Gastrocnemius medialis (tissue), 4 donors: ENCODE measurements at regions not wholly inside any gene's neighbourhood (a gene's known extent, or its start where the extent isn't known, plus 50 kb on each side); places are given as distances from the start of the nearest gene placed in this dataset.
"Not testable (repeated sequence)": the region's sequence is repeated elsewhere in the genome, so short reads cannot be mapped to it uniquely, and the experiment has no call there.

Experiments used
- ATAC-seq, 2 donors: fragments of 150-250 bp; one replicate each; pipeline ENCODE4 v1.9.1; 2016
- DNase-seq, 2 donors: peaks; one replicate each; pipeline ENCODE4 v3.0.0-alpha.2; 2019
- H3K27ac ChIP-seq, 4 donors: fragments of 200-600 bp; sonication (generic); 1 replicate in 1 of 4; 2 replicates in 3 of 4; pipeline ENCODE4 v1.5.1; 2016 to 2018; ENCODE audit warnings: mild to moderate bottlenecking in 2 of 4, moderate library complexity in 1 of 4
- H3K27me3 ChIP-seq, 3 donors: fragments of 200-600 bp; sonication (generic) in 2 of 3; 1 replicate in 1 of 3; 2 replicates in 2 of 3; pipeline versions ENCODE4 v1.5.1 to v1.6.0; 2016 to 2019; ENCODE audit warnings: mild to moderate bottlenecking in 1 of 3, moderate library complexity in 1 of 3
- H3K36me3 ChIP-seq, 2 donors: fragments of 200-600 bp; sonication (generic) in 1 of 2; one replicate each; pipeline ENCODE4 v1.5.1; 2017 to 2018
- H3K4me1 ChIP-seq, 2 donors: fragments of 200-600 bp; sonication (generic) in 1 of 2; one replicate each; pipeline ENCODE4 v1.5.1; 2016 to 2017; ENCODE audit warnings: mild to moderate bottlenecking in 2 of 2
- H3K4me3 ChIP-seq, 4 donors: fragments of 200-600 bp; sonication (generic) in 3 of 4; 1 replicate in 1 of 4; 2 replicates in 3 of 4; pipeline ENCODE4 v1.5.1; 2016 to 2019; ENCODE audit warnings: mild to moderate bottlenecking in 2 of 4
- H3K9me3 ChIP-seq, 3 donors: fragments of 200-600 bp; sonication (generic) in 2 of 3; 1 replicate in 1 of 3; 2 replicates in 2 of 3; pipeline ENCODE4 v1.5.1; 2016 to 2019
- CTCF ChIP-seq, 5 experiments: fragments of 450-650 bp in 3 of 5; fragments of 200-600 bp in 2 of 5; sonication (generic) in 2 of 5; IDR thresholded peaks in 4 of 5; conservative IDR thresholded peaks in 1 of 5; 1 replicate in 4 of 5; 2 replicates in 1 of 5; pipeline ENCODE4 v1.5.1; 2016 to 2019; ENCODE audit warnings: antibody characterized with exemption in 5 of 5, mild to moderate bottlenecking in 3 of 5, moderate library complexity in 3 of 5
- POLR2A ChIP-seq, 2 donors: fragments of 450-650 bp; IDR thresholded peaks; one replicate each; pipeline ENCODE4 v1.6.1; 2017; ENCODE audit warnings: antibody characterized with exemption in 2 of 2, mild to moderate bottlenecking in 2 of 2, moderate library complexity in 2 of 2
- in situ Hi-C, 4 donors: fragments of 200-750 bp; cut with MboI; loops; one replicate each; pipeline versions ENCODE4 v1.15.0 to v1.8.0; 2017; ENCODE audit warnings: low sequenced_read_pairs in 4 of 4
- intact Hi-C: fragments of 100-400 bp; cut with DNase I; formaldehyde crosslinking; loops from one replicate; pipeline ENCODE4 v1.15.1; 2023; ENCODE audit warnings: low total_unique reads

- ATAC-seq (peak; percentile 53 to 54), DNase-seq (peak; percentile 82 to 93)
- Histone ChIP-seq H3K9me3 (no peaks in the 10 kb centered on the region), H3K27me3 (no peaks in the 10 kb centered on the region), H3K4me3 (no peak overlapping the region), H3K36me3 (no peaks in the 10 kb centered on the region), H3K4me1 (peaks cover 62 to 65% of the 10 kb centered on the region in 2 donors), H3K27ac (peak overlapping the region; percentile 90 to 96 (median 93))
- intact Hi-C loops (loop anchor here (5.0 kb wide), 1 partner anchor 86 kb away; no protein-coding TSS in a partner anchor), in situ Hi-C loops (loop anchor here in 2 of 4 donors (5.0 kb wide), 1 partner anchor 66 kb away; no protein-coding TSS in a partner anchor)
- peak in 1 of 5 experiments; percentile 11 for TF ChIP-seq CTCF (IDR thresholded peaks at IDR 0.05 in 4 of 5, conservative IDR thresholded peaks at IDR 0.05 in 1 of 5)
- peak; percentile 45 to 63 for TF ChIP-seq POLR2A (IDR thresholded peaks at IDR 0.05)
These were observed 184.6 kb upstream of the JUN start for GRCh38 chr1:58968360-58968952.

- H3K27ac ChIP-seq, result peak overlapping the region; percentile 90 to 96 (median 93)
- not testable (repeated sequence) for H3K9me3 ChIP-seq, DNase-seq, H3K36me3 ChIP-seq, H3K27me3 ChIP-seq, H3K4me3 ChIP-seq, ATAC-seq
- peaks cover 65% of the 10 kb centered on the region in 2 donors for H3K4me1 ChIP-seq
- intact Hi-C loops, result loop anchor here (5.0 kb wide), 1 partner anchor 87 kb away; no protein-coding TSS in a partner anchor
- in situ Hi-C loops, result loop anchor here in 2 of 4 donors (5.0 kb wide), 1 partner anchor 67 kb away; no protein-coding TSS in a partner anchor
These were observed 185.3 kb upstream of the JUN start for GRCh38 chr1:58969176-58969575.

GRCh38 chr1:58971629-58972140, 187.8 kb upstream of the JUN start:
- no peaks in the 10 kb centered on the region for H3K9me3 ChIP-seq
- H3K4me3 ChIP-seq, result no peak overlapping the region
- DNase-seq (peak; percentile 94 to 97), ATAC-seq (peak; percentile 78 to 85)
- H3K27ac ChIP-seq, result peak overlapping the region; percentile 90 to 96 (median 93)
- in situ Hi-C loops (loop anchor here in 2 of 4 donors (5.0 to 10.0 kb wide), 2 partner anchors 166 to 323 kb away; partner anchors contain the start of gene FGGY (in 1 of the 2)), intact Hi-C loops (loop anchor here (1.0 to 5.0 kb wide), 4 partner anchors 49 to 716 kb away; no protein-coding TSS in a partner anchor)
- TF ChIP-seq CTCF (IDR thresholded peaks at IDR 0.05 in 4 of 5, conservative IDR thresholded peaks at IDR 0.05 in 1 of 5) (peak in 1 of 5 experiments; percentile 45), POLR2A (IDR thresholded peaks at IDR 0.05) (peak; percentile 46 to 70)
- H3K4me1 ChIP-seq, result peaks cover 44 to 46% of the 10 kb centered on the region in 2 donors
- H3K27me3 ChIP-seq, result no peaks in the 10 kb centered on the region
- no peaks in the 10 kb centered on the region for H3K36me3 ChIP-seq

GRCh38 chr1:58975888-58976287, 192.0 kb upstream of the JUN start:
- H3K27me3 ChIP-seq, result no peaks in the 10 kb centered on the region
- in situ Hi-C loops (loop anchor here in 1 of 4 donors (10.0 kb wide), 1 partner anchor 319 kb away; the partner anchor contains the start of gene FGGY), intact Hi-C loops (no loop called here)
- peaks cover 16 to 24% of the 10 kb centered on the region in 2 donors for H3K4me1 ChIP-seq
- no peak overlapping the region for H3K4me3 ChIP-seq
- ATAC-seq (no peak), DNase-seq (no peak)
- H3K36me3 ChIP-seq, result no peaks in the 10 kb centered on the region
- H3K9me3 ChIP-seq, result no peaks in the 10 kb centered on the region
- TF ChIP-seq CTCF (IDR thresholded peaks at IDR 0.05 in 4 of 5, conservative IDR thresholded peaks at IDR 0.05 in 1 of 5) (no peak), POLR2A (IDR thresholded peaks at IDR 0.05) (no peak)
- H3K27ac ChIP-seq, result no peak overlapping the region

GRCh38 chr1:58976294-58976693, 192.4 kb upstream of the JUN start:
- DNase-seq, result no peak
- no peak overlapping the region for H3K4me3 ChIP-seq
- H3K9me3 ChIP-seq, result no peaks in the 10 kb centered on the region
- H3K27ac ChIP-seq, result no peak overlapping the region
- peaks cover 13 to 20% of the 10 kb centered on the region in 2 donors for H3K4me1 ChIP-seq
- ATAC-seq, result no peak
- H3K36me3 ChIP-seq, result no peaks in the 10 kb centered on the region
- intact Hi-C loops (no loop called here), in situ Hi-C loops (loop anchor here in 1 of 4 donors (10.0 kb wide), 1 partner anchor 319 kb away; the partner anchor contains the start of gene FGGY)
- no peak for TF ChIP-seq POLR2A (IDR thresholded peaks at IDR 0.05)
- no peak for TF ChIP-seq CTCF (IDR thresholded peaks at IDR 0.05 in 4 of 5, conservative IDR thresholded peaks at IDR 0.05 in 1 of 5)
- H3K27me3 ChIP-seq, result no peaks in the 10 kb centered on the region
